ENCODE measurements at regions not wholly inside any gene's neighbourhood (a gene's known extent, or its start where the extent isn't known, plus 50 kb on each side); places are given as distances from the start of the nearest gene placed in this dataset.

DNA sequence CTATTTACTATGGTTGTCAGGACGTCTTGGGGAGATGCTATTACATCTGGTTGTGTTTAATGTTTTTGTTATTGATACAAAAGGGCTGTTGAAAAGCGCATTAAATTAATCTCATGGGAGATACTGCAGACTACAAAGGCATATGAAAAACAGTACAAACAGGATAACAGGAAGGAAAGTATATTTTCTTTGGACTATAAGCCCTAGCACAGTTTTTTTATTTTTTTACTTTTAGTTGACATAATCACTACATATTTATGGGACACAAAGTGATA is 341.3 kb downstream of the ARL4A start:
- Histone ChIP-seq H3K36me3 (no peaks in the 10 kb centered on the region), H3K9me3 (no peaks in the 10 kb centered on the region), H3K27ac (no peak overlapping the region), H3K4me1 (peaks cover 0 to 20% (median 11%) of the 10 kb centered on the region in 4 donors), H3K27me3 (no peaks in the 10 kb centered on the region), H3K4me3 (no peak overlapping the region)
- no peak for DNase-seq
- 58 to 65% methylated on average over 2 of the region's 2 CpGs for WGBS, 2 donors
- TF ChIP-seq EP300 (IDR thresholded peaks at IDR 0.05): no peak
- no peak for TF ChIP-seq POLR2A (IDR thresholded peaks at IDR 0.05)
- no peak for TF ChIP-seq POLR2AphosphoS5 (IDR thresholded peaks at IDR 0.05)
- TF ChIP-seq, protein P1, sequence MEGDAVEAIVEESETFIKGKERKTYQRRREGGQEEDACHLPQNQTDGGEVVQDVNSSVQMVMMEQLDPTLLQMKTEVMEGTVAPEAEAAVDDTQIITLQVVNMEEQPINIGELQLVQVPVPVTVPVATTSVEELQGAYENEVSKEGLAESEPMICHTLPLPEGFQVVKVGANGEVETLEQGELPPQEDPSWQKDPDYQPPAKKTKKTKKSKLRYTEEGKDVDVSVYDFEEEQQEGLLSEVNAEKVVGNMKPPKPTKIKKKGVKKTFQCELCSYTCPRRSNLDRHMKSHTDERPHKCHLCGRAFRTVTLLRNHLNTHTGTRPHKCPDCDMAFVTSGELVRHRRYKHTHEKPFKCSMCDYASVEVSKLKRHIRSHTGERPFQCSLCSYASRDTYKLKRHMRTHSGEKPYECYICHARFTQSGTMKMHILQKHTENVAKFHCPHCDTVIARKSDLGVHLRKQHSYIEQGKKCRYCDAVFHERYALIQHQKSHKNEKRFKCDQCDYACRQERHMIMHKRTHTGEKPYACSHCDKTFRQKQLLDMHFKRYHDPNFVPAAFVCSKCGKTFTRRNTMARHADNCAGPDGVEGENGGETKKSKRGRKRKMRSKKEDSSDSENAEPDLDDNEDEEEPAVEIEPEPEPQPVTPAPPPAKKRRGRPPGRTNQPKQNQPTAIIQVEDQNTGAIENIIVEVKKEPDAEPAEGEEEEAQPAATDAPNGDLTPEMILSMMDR (IDR thresholded peaks at IDR 0.05): no peak
- intact Hi-C loops (cut with DNase I): no loop called here

DNA sequence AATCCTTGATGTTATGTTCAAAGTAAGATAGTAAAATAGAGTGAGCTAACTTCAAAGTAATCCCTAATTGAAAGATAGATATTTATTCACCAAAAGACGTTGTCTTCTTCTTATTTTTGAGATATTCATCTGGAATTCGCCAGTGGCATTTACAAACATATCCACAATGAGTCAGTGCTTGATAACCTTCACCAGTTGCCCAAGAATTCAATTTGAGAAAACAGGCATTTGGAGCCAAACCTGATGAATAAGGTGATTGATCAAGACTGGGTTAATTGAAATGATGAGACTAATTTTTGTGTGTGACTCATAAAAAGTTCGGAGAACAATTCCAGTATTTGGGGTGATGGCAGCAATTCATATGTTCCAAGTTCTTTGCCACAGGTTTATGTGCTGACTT is 344.0 kb downstream of the ARL4A start:
- no peak for DNase-seq
- Histone ChIP-seq H3K9me3 (peaks cover 0 to 6% (median 0%) of the 10 kb centered on the region in 4 donors), H3K27ac (no peak overlapping the region), H3K4me1 (peaks cover 0 to 20% (median 11%) of the 10 kb centered on the region in 4 donors), H3K27me3 (no peaks in the 10 kb centered on the region), H3K36me3 (no peaks in the 10 kb centered on the region), H3K4me3 (no peak overlapping the region)
- WGBS, 2 donors: 89 to 92% methylated on average over 3 of the region's 3 CpGs
- intact Hi-C loops (cut with DNase I): no loop called here
- TF ChIP-seq EP300 (IDR thresholded peaks at IDR 0.05): no peak
- no peak for TF ChIP-seq POLR2AphosphoS5 (IDR thresholded peaks at IDR 0.05)
- no peak for TF ChIP-seq POLR2A (IDR thresholded peaks at IDR 0.05)
- TF ChIP-seq, protein P1 (IDR thresholded peaks at IDR 0.05): no peak

DNA sequence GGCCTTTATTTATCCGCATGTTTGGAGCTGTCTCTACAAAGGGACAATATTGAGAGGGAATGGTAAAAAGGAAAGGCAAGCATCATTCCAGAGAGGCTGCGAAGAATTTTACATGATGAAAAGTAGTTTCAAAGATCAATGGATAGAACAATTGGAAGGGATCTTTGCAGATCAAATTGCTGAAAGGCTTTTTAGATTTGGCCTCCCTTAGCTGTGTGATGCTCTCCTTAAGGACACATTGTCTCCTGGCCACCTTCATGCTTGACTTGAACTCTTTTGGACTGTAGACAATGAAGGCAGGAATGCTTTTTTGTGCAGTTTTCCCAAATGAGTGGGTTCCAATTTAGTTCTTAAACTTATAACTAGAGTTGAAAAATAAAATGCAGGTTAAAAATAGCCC is 344.7 kb downstream of the ARL4A start:
- Histone ChIP-seq H3K4me3 (no peak overlapping the region), H3K4me1 (peaks cover 0 to 21% (median 11%) of the 10 kb centered on the region in 4 donors), H3K27me3 (no peaks in the 10 kb centered on the region), H3K9me3 (peaks cover 0 to 6% (median 0%) of the 10 kb centered on the region in 4 donors), H3K36me3 (no peaks in the 10 kb centered on the region), H3K27ac (no peak overlapping the region)
- no peak for DNase-seq
- intact Hi-C loops (cut with DNase I): no loop called here
- 95 to 96% methylated on average over 2 of the region's 2 CpGs for WGBS, 2 donors
- TF ChIP-seq, protein P1 (IDR thresholded peaks at IDR 0.05): no peak
- TF ChIP-seq POLR2A (IDR thresholded peaks at IDR 0.05) (no peak), POLR2AphosphoS5 (IDR thresholded peaks at IDR 0.05) (no peak), EP300 (IDR thresholded peaks at IDR 0.05) (no peak)

DNA sequence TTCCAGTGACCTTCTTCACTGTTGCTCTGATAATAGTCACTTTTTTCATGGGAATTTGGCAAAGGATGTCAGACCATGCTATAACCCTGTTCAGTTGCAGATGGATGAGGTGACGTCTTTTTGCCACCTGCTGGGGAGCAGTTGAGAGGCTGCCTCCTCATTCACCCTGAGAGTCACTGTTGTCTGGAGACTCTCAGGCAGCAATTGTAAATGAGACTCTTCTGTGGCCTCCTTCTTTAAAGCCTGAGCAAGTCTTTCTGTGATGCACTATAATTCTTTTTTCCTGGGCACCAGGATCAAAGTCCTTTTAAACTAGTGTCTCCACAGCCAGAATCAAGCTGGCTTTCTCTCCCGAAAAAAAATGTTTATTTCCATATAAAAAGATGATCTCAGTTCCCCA is 345.1 kb downstream of the ARL4A start:
- H3K4me1 ChIP-seq: peaks cover 0 to 25% (median 13%) of the 10 kb centered on the region in 4 donors
- no peak for DNase-seq
- H3K27ac ChIP-seq: peak overlapping the region in 1 of 4 donors; percentile 15
- 13 to 49% methylated on average over 2 of the region's 2 CpGs for WGBS, 2 donors
- no peak overlapping the region for H3K4me3 ChIP-seq
- no peaks in the 10 kb centered on the region for H3K27me3 ChIP-seq
- intact Hi-C loops (cut with DNase I): no loop called here
- no peaks in the 10 kb centered on the region for H3K36me3 ChIP-seq
- TF ChIP-seq EP300 (IDR thresholded peaks at IDR 0.05): no peak
- TF ChIP-seq, protein P1 (IDR thresholded peaks at IDR 0.05): peak in 1 of 4 experiments; percentile 14
- H3K9me3 ChIP-seq: peaks cover 0 to 6% (median 0%) of the 10 kb centered on the region in 4 donors

DNA sequence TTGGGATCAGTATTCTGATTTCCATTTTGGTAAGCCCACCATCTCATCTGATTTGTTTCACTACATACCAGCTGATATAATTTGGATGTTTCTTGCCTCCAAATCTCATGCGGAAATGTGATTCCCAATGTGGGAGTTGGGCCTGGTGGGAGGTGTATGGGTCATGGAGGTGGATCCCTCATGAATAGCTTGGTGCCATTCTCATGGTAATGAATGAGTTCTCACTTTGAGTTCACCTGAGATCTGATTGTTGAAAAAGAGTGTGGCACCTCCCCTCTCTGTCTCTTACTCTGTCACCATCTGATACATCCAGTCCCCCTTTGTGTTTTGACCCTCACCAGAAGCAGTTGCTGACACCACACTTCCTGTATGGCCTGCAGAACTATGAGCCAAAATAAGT is 347.3 kb downstream of the ARL4A start:
- Histone ChIP-seq H3K27me3 (no peaks in the 10 kb centered on the region), H3K27ac (no peak overlapping the region), H3K36me3 (no peaks in the 10 kb centered on the region), H3K4me1 (peaks cover 0 to 28% (median 13%) of the 10 kb centered on the region in 4 donors), H3K4me3 (no peak overlapping the region), H3K9me3 (peaks cover 0 to 6% (median 0%) of the 10 kb centered on the region in 4 donors)
- TF ChIP-seq POLR2AphosphoS5 (IDR thresholded peaks at IDR 0.05) (no peak), POLR2A (IDR thresholded peaks at IDR 0.05) (no peak), EP300 (IDR thresholded peaks at IDR 0.05) (no peak)
- TF ChIP-seq, protein P1 (IDR thresholded peaks at IDR 0.05): no peak
- no peak for DNase-seq
- 94 to 97% methylated on average over 1 of the region's 1 CpG for WGBS, 2 donors
- intact Hi-C loops (cut with DNase I): no loop called here

All from sigmoid colon (tissue), 6 donors.